Smooth muscle cell (in vitro differentiated cells): ENCODE measurements at regions not wholly inside any gene's neighbourhood (a gene's known extent, or its start where the extent isn't known, plus 50 kb on each side); places are given as distances from the start of the nearest gene placed in this dataset.

Experiments
- DNase-seq: peaks from one replicate; lab custom pipeline; 2025; ENCODE audit not compliant: unreplicated experiment; lab: John Stamatoyannopoulos, UW
- H2AFZ ChIP-seq: fragments of 200-600 bp; sonication (generic); 2 replicates; pipeline ENCODE4 v1.6.0; 2016; ENCODE audit warnings: antibody characterized with exemption, low read depth, mild to moderate bottlenecking
- H3F3A ChIP-seq: fragments of 200-600 bp; sonication (generic); 2 replicates; pipeline ENCODE4 v1.6.0; 2017; ENCODE audit warnings: antibody characterized with exemption, low read depth
- H3K27ac ChIP-seq: fragments of 200-600 bp; sonication (generic); 2 replicates; pipeline ENCODE4 v1.5.1; 2016; ENCODE audit warnings: low read depth, mild to moderate bottlenecking
- H3K27me3 ChIP-seq: fragments of 200-600 bp; sonication (generic); 2 replicates; pipeline ENCODE4 v1.6.1; 2016; ENCODE audit warnings: low read depth, mild to moderate bottlenecking
- H3K36me3 ChIP-seq: fragments of 200-600 bp; sonication (generic); 2 replicates; pipeline ENCODE4 v1.5.1; 2016; ENCODE audit warnings: low read depth
- H3K4me1 ChIP-seq: fragments of 200-600 bp; sonication (generic); 2 replicates; pipeline ENCODE4 v1.5.1; 2016; ENCODE audit warnings: low read depth
- H3K4me2 ChIP-seq: fragments of 200-600 bp; sonication (generic); 2 replicates; pipeline ENCODE4 v1.6.0; 2016; ENCODE audit warnings: mild to moderate bottlenecking
- H3K4me3 ChIP-seq: fragments of 200-600 bp; sonication (generic); 2 replicates; pipeline ENCODE4 v1.5.1; 2016; ENCODE audit warnings: mild to moderate bottlenecking
- H3K79me2 ChIP-seq: fragments of 200-600 bp; sonication (generic); 2 replicates; pipeline ENCODE4 v1.6.0; 2016; ENCODE audit warnings: low read depth, mild to moderate bottlenecking
- H3K9ac ChIP-seq: fragments of 200-600 bp; sonication (generic); 2 replicates; pipeline ENCODE4 v1.6.0; 2016; ENCODE audit warnings: low read depth
- H3K9me3 ChIP-seq: fragments of 200-600 bp; sonication (generic); replicated peaks from 2 replicates; pipeline ENCODE4 v1.5.1; 2016; ENCODE audit warnings: low read depth
- H4K20me1 ChIP-seq: fragments of 200-600 bp; sonication (generic); 2 replicates; pipeline ENCODE4 v1.6.0; 2016; ENCODE audit warnings: low read depth
- CTCF ChIP-seq: fragments of 200-600 bp; sonication (generic); IDR thresholded peaks from 2 replicates; pipeline ENCODE4 v1.5.1; 2017; ENCODE audit warnings: borderline replicate concordance, mild to moderate bottlenecking, antibody characterized with exemption; ENCODE audit not compliant: insufficient read depth, poor library complexity, severe bottlenecking
- WGBS: methylation state at CpG from one replicate; pipeline ENCODE4 v1.1.7; 2016; ENCODE audit warnings: low lambda C conversion rate; 5-methylcytosine and 5-hydroxymethylcytosine counted together

GRCh38 chr2:139380051-139380450, 599.9 kb upstream of the NXPH2 start:
- Histone ChIP-seq H3K4me2 (no peak overlapping the region), H3F3A (no peaks in the 10 kb centered on the region), H2AFZ (no peak overlapping the region), H3K36me3 (no peaks in the 10 kb centered on the region), H3K27ac (no peak overlapping the region), H3K4me3 (no peak overlapping the region), H3K79me2 (no peaks in the 10 kb centered on the region), H3K9ac (no peak overlapping the region), H4K20me1 (no peaks in the 10 kb centered on the region), H3K4me1 (no peaks in the 10 kb centered on the region), H3K27me3 (no peaks in the 10 kb centered on the region), H3K9me3 (no peaks in the 10 kb centered on the region)
- WGBS, result 65% methylated on average over 1 of the region's 1 CpG
- DNase-seq, result no peak
- TF ChIP-seq CTCF, result no peak

- WGBS, result 70% methylated on average over 3 of the region's 3 CpGs
- TF ChIP-seq CTCF, result no peak
- H3K27me3 ChIP-seq, result no peaks in the 10 kb centered on the region
Measured at GRCh38 chr2:139378373-139378772, 598.2 kb upstream of the NXPH2 start.

GRCh38 chr2:139374296-139374850, 594.2 kb upstream of the NXPH2 start:
- WGBS, result 80% methylated on average over 4 of the region's 4 CpGs
- H3K4me2 ChIP-seq, result no peak overlapping the region
- no peak for TF ChIP-seq CTCF
- DNase-seq, result no peak
- H3K9ac ChIP-seq, result no peak overlapping the region
- no peaks in the 10 kb centered on the region for H3K36me3 ChIP-seq
- no peaks in the 10 kb centered on the region for H3F3A ChIP-seq
- H2AFZ ChIP-seq, result no peak overlapping the region
- H3K27me3 ChIP-seq, result no peaks in the 10 kb centered on the region
- no peaks in the 10 kb centered on the region for H3K79me2 ChIP-seq
- no peaks in the 10 kb centered on the region for H4K20me1 ChIP-seq
- no peak overlapping the region for H3K27ac ChIP-seq
- H3K4me3 ChIP-seq, result no peak overlapping the region
- H3K9me3 ChIP-seq, result no peaks in the 10 kb centered on the region
- H3K4me1 ChIP-seq, result no peaks in the 10 kb centered on the region

More at GRCh38 chr2:139378373-139378772, 598.2 kb upstream of the NXPH2 start:
- Histone ChIP-seq H3K36me3 (no peaks in the 10 kb centered on the region), H3K9ac (no peak overlapping the region), H3K27ac (no peak overlapping the region), H3F3A (no peaks in the 10 kb centered on the region), H3K79me2 (no peaks in the 10 kb centered on the region), H4K20me1 (no peaks in the 10 kb centered on the region), H3K9me3 (no peaks in the 10 kb centered on the region), H3K4me2 (no peak overlapping the region), H3K4me1 (no peaks in the 10 kb centered on the region), H3K4me3 (no peak overlapping the region), H2AFZ (no peak overlapping the region)
- DNase-seq, result no peak
